ENCODE measurements at regions not wholly inside any gene's neighbourhood (a gene's known extent, or its start where the extent isn't known, plus 50 kb on each side); places are given as distances from the start of the nearest gene placed in this dataset.

DNA sequence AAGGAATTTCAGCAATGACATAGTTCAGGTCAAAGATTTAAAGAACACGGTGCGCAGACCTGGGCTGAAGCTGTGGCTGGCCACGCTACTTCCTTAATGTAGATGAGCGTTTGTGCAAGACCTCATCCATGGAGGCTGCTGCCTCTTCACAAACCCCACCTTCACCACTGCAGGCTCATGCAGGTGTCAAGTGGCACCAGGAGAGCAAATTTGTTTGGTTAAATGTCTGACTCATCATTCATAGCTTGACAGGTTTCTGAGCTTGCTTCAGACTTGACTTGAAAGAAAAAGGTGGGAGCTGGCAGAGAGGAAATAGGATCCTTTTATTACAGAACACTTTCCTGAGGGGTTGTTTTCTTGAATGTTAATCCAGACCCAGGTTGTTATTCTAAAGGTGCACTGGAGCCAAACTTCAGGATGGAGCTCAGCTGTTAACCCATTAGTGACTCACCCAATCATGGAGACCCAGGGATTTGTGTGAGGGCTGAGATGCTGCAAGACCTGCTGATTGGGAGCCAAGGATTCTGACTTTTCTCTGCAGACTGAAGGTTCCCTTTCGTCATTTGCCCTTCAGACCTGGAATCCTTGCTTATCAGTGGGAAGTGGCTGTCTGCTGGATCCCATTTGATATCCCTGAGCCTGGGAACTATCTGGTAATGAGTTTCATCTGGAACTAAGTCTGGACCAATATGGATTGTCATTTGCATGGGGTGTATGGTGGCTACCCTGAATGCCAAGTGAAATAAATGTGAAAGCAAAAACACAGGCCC, 315.3 kb downstream of the PTTG2 start:
- TF ChIP-seq, protein P1, sequence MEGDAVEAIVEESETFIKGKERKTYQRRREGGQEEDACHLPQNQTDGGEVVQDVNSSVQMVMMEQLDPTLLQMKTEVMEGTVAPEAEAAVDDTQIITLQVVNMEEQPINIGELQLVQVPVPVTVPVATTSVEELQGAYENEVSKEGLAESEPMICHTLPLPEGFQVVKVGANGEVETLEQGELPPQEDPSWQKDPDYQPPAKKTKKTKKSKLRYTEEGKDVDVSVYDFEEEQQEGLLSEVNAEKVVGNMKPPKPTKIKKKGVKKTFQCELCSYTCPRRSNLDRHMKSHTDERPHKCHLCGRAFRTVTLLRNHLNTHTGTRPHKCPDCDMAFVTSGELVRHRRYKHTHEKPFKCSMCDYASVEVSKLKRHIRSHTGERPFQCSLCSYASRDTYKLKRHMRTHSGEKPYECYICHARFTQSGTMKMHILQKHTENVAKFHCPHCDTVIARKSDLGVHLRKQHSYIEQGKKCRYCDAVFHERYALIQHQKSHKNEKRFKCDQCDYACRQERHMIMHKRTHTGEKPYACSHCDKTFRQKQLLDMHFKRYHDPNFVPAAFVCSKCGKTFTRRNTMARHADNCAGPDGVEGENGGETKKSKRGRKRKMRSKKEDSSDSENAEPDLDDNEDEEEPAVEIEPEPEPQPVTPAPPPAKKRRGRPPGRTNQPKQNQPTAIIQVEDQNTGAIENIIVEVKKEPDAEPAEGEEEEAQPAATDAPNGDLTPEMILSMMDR (conservative IDR thresholded peaks at IDR 0.05), result no peak
- TF ChIP-seq ZFX (IDR thresholded peaks at IDR 0.05), result no peak

Measured in C4-2B (cell line).